Activated T-cell treated with anti-CD3 and anti-CD28 coated beads, Interleukin-2, amount 50 U/mL, for 4 hours (primary cell): ENCODE measurements at regions not wholly inside any gene's neighbourhood (a gene's known extent, or its start where the extent isn't known, plus 50 kb on each side); places are given as distances from the start of the nearest gene placed in this dataset.
"Not testable (repeated sequence)": the region's sequence is repeated elsewhere in the genome, so short reads cannot be mapped to it uniquely, and the experiment has no call there.

Experiments
- ATAC-seq, 2 donors: fragments of 200-7000 bp; cut with Tn5 transposase; one replicate each; pipeline ENCODE4 v1.10.0; 2021
- DNase-seq: peaks from one replicate; pipeline ENCODE4 v3.0.0-alpha.2; 2020
- H3K27me3 Mint-ChIP-seq: one replicate; pipeline ENCODE4 v1.8.0; 2021; ENCODE audit warnings: low read depth, mixed read lengths
- H3K36me3 Mint-ChIP-seq: one replicate; pipeline ENCODE4 v1.8.0; 2022; ENCODE audit warnings: mixed read lengths; ENCODE audit not compliant: insufficient read depth
- H3K4me1 Mint-ChIP-seq: one replicate; pipeline ENCODE4 v1.8.0; 2021; ENCODE audit warnings: low read depth, mixed read lengths
- H3K4me3 Mint-ChIP-seq: one replicate; pipeline ENCODE4 v1.8.0; 2021; ENCODE audit warnings: mild to moderate bottlenecking, moderate library complexity, mixed read lengths
- H3K9me3 Mint-ChIP-seq: one replicate; pipeline ENCODE4 v1.8.0; 2021; ENCODE audit warnings: mixed read lengths

DNA sequence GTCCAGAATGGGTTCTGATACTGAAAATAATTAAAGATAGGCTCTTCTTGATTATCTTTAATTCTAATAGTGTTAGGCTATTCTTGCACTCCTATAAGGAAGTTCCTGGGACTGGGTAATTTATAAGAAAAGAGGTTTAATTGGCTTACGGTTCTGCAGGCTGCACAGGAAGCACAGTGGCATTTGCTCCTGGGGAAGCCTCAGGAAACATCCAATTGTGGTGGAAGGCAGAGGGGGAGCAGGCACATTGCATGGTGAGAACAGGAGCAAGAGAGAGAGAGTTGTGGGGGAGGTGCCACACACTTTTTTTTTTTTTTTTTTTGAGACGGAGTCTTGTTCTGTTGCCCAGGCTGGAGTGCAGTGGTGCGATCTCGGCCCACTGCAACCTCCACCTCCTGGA lies 540.3 kb downstream of the RFPL4B start:
- ATAC-seq, H3K36me3 Mint-ChIP-seq, DNase-seq, H3K4me3 Mint-ChIP-seq, H3K4me1 Mint-ChIP-seq, H3K27me3 Mint-ChIP-seq, H3K9me3 Mint-ChIP-seq: not testable (repeated sequence)

DNA sequence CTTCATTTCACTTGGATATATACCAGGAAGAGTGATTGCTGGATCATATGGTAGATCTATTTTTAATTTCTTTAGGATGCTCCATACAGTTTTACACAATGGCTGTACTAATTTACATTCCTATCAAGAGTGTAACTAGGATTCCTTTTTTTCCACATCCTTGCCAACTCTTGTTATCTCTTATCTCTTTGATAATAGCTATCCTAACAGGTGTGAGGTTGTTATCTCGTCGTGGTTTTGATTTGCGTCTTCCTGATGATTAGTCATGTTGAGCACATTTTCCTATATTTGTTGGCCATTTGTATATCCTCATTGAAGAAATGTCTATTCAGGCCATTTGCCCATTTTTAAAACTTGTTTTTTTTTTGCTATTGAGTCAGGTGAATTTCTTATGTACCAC lies 552.4 kb downstream of the RFPL4B start:
- Mint-ChIP-seq H3K4me3 (no peak overlapping the region), H3K9me3 (peaks cover 10% of the 10 kb centered on the region), H3K27me3 (no peaks in the 10 kb centered on the region), H3K36me3 (no peaks in the 10 kb centered on the region), H3K4me1 (no peaks in the 10 kb centered on the region)
- ATAC-seq (no peak), DNase-seq (no peak)

DNA sequence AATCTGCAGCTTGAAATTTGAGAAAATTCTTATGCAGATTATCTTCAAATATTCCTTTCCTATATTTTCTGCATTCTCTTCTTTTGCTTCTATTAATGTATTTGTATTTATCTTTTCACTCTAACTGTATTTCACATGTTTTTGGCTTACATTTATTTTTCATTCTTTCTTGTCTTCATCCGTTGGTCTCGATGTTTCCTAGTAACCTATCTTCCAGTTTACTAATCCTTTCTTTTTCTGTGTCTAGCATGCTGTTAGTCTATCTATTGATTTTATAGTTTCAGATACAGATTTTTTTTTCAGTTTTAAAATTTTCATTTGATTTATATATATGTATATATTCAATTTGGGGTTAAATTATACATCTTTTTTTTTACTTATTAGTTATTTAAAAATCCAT lies 556.2 kb downstream of the RFPL4B start:
- no peaks in the 10 kb centered on the region for H3K27me3 Mint-ChIP-seq

DNA sequence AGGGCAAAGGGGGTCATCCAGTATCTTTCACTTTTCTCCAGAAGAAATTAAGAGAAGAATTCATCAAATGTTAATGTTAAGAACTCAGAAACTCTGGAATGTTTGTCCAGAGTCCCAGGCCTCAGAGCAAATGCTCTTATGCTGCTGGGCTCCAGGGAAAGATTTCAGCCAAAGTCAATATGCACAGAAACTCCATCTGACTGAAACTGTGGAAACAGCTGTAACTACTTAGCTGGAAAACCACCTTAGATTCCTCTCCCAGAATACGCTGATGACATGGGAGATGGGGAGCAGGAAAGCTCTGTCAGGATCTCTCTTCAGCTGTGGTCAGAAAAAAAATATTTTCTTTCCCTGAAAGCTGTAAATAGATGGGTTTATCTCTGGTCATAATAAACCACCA lies 559.6 kb downstream of the RFPL4B start:
- Mint-ChIP-seq H3K9me3 (peaks cover 4% of the 10 kb centered on the region), H3K27me3 (no peaks in the 10 kb centered on the region), H3K4me1 (no peaks in the 10 kb centered on the region), H3K4me3 (no peak overlapping the region), H3K36me3 (no peaks in the 10 kb centered on the region)
- ATAC-seq (no peak), DNase-seq (no peak)

More for the DNA sequence above, 556.2 kb downstream of the RFPL4B start:
- no peak overlapping the region for H3K4me3 Mint-ChIP-seq
- H3K4me1 Mint-ChIP-seq, result no peaks in the 10 kb centered on the region
- no peaks in the 10 kb centered on the region for H3K36me3 Mint-ChIP-seq
- DNase-seq (no peak), ATAC-seq (no peak)
- peaks cover 10% of the 10 kb centered on the region for H3K9me3 Mint-ChIP-seq

DNA sequence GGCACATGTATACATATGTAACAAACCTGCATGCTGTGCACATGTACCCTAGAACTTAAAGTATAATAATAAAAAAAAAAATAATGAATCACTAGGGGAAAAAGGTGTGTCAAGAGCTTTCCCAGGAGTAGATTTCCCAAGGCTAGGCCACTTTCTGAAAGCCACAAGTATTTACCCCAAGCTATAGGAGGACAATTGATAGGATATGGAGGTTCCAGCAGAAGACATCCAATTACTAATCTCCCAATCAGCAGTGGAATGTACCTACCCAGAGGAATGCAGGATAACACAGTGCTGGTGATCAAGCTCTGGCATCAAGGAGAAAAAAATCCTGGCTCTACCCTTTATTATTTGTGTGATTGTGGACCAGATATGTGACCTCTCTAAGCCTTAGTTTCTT lies 562.7 kb downstream of the RFPL4B start:
- no peaks in the 10 kb centered on the region for H3K27me3 Mint-ChIP-seq
- no peak overlapping the region for H3K4me3 Mint-ChIP-seq
- no peak for ATAC-seq
- H3K36me3 Mint-ChIP-seq, result no peaks in the 10 kb centered on the region
- no peak for DNase-seq
- H3K9me3 Mint-ChIP-seq, result peaks cover 3% of the 10 kb centered on the region
- no peaks in the 10 kb centered on the region for H3K4me1 Mint-ChIP-seq

DNA sequence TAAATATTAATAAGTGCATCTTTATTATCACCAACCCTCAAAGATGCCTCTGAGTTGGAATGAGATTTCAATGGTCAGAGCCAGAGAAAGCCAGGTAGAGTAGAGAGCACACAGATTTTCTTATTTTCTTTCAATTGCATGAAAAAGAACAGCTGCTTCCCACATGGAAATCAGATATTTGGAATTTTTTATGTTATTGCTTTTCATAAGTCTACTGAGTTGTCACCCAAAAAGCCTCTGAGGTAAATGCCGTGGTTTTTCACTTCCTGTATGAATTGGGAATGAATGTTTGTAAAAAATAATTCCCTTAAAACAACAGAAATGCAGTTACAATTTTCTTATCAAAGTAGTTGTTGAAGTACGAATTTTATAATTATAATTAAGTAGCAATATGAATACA lies 563.1 kb downstream of the RFPL4B start:
- Mint-ChIP-seq H3K4me3 (no peak overlapping the region), H3K36me3 (no peaks in the 10 kb centered on the region), H3K9me3 (peaks cover 3% of the 10 kb centered on the region), H3K27me3 (no peaks in the 10 kb centered on the region), H3K4me1 (no peaks in the 10 kb centered on the region)
- ATAC-seq, result no peak
- no peak for DNase-seq

DNA sequence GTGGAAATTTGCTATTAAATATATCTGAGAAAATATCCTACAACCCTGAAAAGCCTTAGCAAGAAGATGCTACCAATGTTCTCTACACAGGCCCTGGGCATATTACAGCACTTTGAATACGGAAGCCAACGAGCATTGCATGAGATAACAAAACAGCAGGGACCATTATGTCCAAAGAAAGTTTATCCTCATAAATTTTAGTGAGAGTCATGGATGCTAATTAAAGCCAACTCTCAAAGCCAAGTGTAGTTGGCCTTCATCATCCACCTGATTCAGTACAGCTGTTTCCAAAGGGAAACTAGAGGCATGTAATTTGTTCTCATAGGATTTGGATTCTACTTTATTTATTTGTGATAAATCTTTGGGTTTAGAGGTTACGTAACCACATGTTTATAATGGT lies 564.8 kb downstream of the RFPL4B start:
- no peak for DNase-seq
- no peak for ATAC-seq
- Mint-ChIP-seq H3K4me1 (no peaks in the 10 kb centered on the region), H3K27me3 (no peaks in the 10 kb centered on the region), H3K36me3 (no peaks in the 10 kb centered on the region), H3K9me3 (peaks cover 3% of the 10 kb centered on the region), H3K4me3 (no peak overlapping the region)

DNA sequence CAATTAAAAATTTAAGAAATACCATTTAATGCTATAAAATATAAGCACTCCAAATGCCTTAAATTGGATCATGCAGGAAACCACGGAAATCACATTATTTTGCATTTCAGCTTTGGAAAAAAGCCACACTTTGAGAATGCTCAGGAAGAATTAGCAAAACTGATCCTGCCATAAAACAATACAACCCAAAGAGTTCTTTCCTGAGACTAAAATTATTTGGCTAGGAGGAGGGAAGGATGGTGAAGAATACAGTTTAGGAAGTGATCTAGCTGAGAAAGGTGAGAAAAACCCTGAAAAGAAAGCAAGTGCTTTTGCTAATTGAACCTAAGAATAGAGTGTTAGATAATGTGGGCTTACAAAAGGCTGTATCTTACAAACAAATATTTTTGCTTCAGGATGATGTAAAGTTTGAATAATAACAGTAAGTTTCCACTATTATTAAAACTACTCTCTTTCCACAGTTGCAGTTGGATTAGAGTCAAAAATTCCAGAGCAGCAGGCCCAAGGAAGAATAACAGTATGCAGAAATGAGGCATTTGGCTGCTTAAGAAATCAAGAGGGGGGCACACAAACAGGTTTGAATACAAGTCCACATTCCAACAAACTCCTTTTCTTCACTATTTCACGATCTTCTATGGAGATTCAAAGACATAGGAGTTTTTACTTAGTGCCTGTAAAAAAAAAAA lies 565.4 kb downstream of the RFPL4B start:
- ATAC-seq (no peak), DNase-seq (no peak)
- Mint-ChIP-seq H3K36me3 (no peaks in the 10 kb centered on the region), H3K4me1 (no peaks in the 10 kb centered on the region), H3K27me3 (no peaks in the 10 kb centered on the region), H3K4me3 (no peak overlapping the region), H3K9me3 (peaks cover 3% of the 10 kb centered on the region)

DNA sequence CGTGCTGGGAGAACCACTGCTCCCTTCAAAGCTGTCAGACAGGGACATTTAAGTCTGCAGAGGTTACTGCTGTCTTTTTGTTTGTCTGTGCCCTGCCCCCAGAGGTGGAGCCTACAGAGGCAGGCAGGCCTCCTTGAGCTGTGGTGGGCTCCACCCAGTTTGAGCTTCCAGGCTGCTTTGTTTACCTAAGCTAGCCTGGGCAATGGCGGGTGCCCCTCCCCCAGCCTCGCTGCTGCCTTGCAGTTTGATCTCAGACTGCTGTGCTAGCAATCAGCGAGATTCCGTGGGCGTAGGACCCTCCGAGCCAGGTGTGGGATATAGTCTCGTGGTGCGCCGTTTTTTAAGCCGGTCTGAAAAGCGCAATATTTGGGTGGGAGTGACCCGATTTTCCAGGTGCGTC lies 572.6 kb downstream of the RFPL4B start:
- DNase-seq, H3K4me1 Mint-ChIP-seq, H3K9me3 Mint-ChIP-seq, H3K27me3 Mint-ChIP-seq, H3K36me3 Mint-ChIP-seq, H3K4me3 Mint-ChIP-seq, ATAC-seq: not testable (repeated sequence)

DNA sequence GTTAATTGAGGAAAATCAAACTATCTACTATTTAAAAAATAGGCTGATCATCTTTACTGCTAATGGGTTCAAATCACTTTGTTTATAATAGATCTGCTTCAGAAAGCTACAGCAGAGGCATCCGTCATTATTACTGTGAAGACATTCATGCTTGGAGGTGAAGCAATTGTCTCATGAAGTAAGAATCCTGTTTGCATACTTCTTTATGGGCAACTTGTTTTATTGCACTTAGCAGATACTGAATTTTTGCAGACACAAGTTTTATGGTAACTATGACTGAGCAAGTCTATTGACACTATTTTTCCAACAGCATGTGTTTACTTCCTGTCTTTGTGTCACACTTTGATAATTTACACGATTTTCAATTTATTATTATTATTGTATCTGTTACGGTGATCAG lies 573.9 kb downstream of the RFPL4B start:
- DNase-seq, result no peak
- Mint-ChIP-seq H3K4me3 (no peak overlapping the region), H3K27me3 (no peaks in the 10 kb centered on the region), H3K9me3 (peaks cover 9% of the 10 kb centered on the region), H3K36me3 (no peaks in the 10 kb centered on the region), H3K4me1 (no peaks in the 10 kb centered on the region)
- ATAC-seq, result no peak

DNA sequence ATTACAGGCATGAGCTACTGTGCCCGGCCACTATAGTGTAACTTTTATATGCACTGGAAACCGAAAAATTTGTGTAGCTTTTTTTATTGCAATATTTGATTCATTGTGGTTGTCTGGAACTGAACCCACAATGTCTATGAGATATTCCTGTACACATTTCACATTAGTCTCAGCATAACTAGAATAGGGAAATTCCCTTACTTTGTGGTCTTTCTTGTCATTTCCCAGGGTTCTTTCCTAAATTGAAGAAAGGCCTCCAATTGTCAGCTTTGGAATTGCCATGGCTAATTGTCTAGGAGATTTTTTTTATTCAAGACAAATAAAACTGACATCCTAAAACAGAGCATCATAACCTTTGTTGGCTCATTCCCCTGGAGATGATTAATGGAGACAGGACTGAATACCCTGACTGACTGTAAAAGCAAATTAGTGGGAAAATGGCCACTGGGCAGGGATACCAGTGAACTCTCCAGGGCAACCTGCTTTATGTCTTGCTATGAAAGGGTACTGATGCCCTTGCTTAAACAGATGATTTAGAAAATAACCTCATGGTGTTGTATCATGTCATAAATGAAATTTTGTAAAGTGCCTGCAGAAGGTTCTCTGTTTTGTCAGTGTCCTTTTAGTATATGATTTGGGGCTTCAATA lies 576.9 kb downstream of the RFPL4B start:
- H3K27me3 Mint-ChIP-seq, result no peaks in the 10 kb centered on the region
- no peaks in the 10 kb centered on the region for H3K36me3 Mint-ChIP-seq
- peaks cover 9% of the 10 kb centered on the region for H3K9me3 Mint-ChIP-seq
- no peak overlapping the region for H3K4me3 Mint-ChIP-seq
- ATAC-seq (no peak), DNase-seq (no peak)
- H3K4me1 Mint-ChIP-seq, result no peaks in the 10 kb centered on the region

DNA sequence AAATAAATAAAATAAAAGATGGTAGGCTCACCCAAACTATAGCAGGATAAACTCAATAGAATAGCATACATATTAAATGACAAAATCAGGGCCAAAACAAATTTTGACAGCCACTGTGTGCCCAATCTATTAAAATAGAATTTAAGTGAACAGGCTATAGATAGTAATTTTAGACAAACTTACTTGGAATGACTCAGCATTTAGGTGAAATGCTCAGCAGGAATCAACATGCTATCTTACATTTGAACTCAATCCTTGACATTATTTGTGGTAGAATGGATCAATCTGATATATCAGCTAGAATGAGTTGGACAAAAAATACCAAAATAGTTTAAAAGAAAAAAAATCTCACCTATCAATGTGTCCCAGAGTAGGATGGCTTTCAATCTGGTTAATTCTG lies 578.6 kb downstream of the RFPL4B start:
- H3K27me3 Mint-ChIP-seq, result no peaks in the 10 kb centered on the region
- peaks cover 9% of the 10 kb centered on the region for H3K9me3 Mint-ChIP-seq
- no peaks in the 10 kb centered on the region for H3K4me1 Mint-ChIP-seq
- H3K4me3 Mint-ChIP-seq, result no peak overlapping the region
- H3K36me3 Mint-ChIP-seq, result no peaks in the 10 kb centered on the region
- DNase-seq (no peak), ATAC-seq (no peak)

DNA sequence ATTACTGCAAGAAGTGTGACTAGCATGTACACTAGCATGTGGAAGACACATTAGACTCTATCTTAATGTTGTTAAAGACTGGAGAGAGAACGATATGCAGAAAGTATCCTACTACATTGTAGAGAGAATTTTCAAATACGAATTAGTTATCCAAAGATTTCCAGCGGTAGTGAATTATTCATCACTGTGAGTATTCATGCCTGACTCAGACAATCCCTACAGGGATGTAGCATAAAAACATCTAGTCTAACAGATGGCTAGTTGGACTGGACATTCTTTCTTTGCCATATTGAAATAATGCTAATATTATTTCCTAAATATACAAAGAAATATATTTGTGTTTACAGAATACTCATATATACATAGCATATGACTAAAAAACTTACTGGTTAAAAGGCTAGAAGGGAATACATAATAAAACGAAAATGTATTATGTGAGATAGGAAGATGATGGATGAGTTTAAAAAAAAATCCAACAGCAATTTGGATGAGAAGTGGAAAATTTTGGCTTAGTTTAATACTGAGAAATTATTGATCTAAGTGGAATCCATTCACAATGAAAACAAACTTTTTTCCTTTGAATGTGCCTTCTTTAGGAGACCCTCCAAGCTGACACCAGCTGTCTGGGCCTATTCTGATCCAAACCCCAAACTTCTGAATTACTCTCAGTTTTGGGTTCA lies 580.7 kb downstream of the RFPL4B start:
- H3K27me3 Mint-ChIP-seq, result no peaks in the 10 kb centered on the region
- peaks cover 12% of the 10 kb centered on the region for H3K9me3 Mint-ChIP-seq
- ATAC-seq, result no peak
- H3K4me3 Mint-ChIP-seq, result no peak overlapping the region
- DNase-seq, result no peak
- no peaks in the 10 kb centered on the region for H3K4me1 Mint-ChIP-seq
- no peaks in the 10 kb centered on the region for H3K36me3 Mint-ChIP-seq

DNA sequence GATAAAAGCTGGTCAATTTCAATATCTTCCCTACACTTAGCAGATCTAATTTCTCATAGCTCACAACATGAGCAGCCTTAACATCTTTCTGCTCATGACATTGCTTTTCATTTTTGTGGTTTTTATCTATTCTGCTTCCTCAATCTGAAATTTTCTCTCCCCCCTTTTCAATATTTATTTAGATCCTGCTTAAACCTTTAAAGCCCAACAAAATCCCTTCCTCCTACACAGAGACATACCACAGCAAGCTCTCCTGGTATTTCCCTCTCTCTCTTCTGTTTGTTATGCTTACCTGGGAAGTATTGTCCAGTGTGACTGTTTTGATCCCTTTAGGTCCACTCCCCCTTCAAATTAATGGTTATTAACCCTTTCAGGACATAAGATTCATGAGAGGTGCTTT lies 582.5 kb downstream of the RFPL4B start:
- no peaks in the 10 kb centered on the region for H3K4me1 Mint-ChIP-seq
- H3K36me3 Mint-ChIP-seq, result no peaks in the 10 kb centered on the region
- ATAC-seq (no peak), DNase-seq (no peak)
- H3K4me3 Mint-ChIP-seq, result no peak overlapping the region
- no peaks in the 10 kb centered on the region for H3K27me3 Mint-ChIP-seq
- peaks cover 10% of the 10 kb centered on the region for H3K9me3 Mint-ChIP-seq

DNA sequence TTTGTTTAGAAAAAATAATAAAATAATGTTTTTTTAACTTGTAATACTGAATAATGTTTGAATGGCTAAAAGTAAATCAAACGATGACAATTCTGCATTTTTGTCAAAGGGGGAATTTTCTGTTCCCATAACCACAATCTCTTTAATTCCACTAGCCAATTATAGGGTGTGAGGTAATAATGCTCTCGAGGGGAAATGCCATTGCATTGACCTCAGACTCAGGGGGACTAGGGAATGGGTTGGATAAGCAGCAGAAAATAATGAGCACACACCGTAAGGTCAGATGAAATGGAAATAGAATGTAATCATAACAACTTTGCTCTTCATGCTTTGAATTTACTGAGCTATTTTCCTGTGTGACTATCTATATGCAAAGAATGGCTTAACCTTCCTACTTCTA lies 584.7 kb downstream of the RFPL4B start:
- Mint-ChIP-seq H3K4me3 (no peak overlapping the region), H3K4me1 (no peaks in the 10 kb centered on the region), H3K9me3 (peaks cover 10% of the 10 kb centered on the region), H3K36me3 (no peaks in the 10 kb centered on the region), H3K27me3 (no peaks in the 10 kb centered on the region)
- DNase-seq (no peak), ATAC-seq (no peak)
